AG09309 (cell line): ENCODE measurements at regions not wholly inside any gene's neighbourhood (a gene's known extent, or its start where the extent isn't known, plus 50 kb on each side); places are given as distances from the start of the nearest gene placed in this dataset.

Experiments used
- DNase-seq: peaks from one replicate; pipeline ENCODE4 v3.0.0-alpha.2; 2010; ENCODE audit warnings: low read depth
- H3K4me3 ChIP-seq: 2 replicates; pipeline ENCODE4 v1.5.1; 2011; ENCODE audit warnings: mild to moderate bottlenecking, low read depth, low read length, moderate library complexity; ENCODE audit not compliant: control insufficient read depth
- CTCF ChIP-seq: IDR thresholded peaks from 2 replicates; pipeline ENCODE4 v1.5.1; 2011; ENCODE audit warnings: mild to moderate bottlenecking, low read depth, low read length, inconsistent platforms; ENCODE audit not compliant: insufficient read depth, control insufficient read depth; ENCODE audit errors: missing control alignments

GRCh38 chr5:18932081-18932480 lies 1055.9 kb downstream of the CDH18 start:
- TF ChIP-seq CTCF: no peak
- H3K4me3 ChIP-seq: no peak overlapping the region
- DNase-seq: no peak

GRCh38 chr5:18944771-18945170 lies 1043.2 kb downstream of the CDH18 start:
- no peak for DNase-seq
- TF ChIP-seq CTCF: no peak
- H3K4me3 ChIP-seq: no peak overlapping the region

GRCh38 chr5:18954239-18954638 lies 1033.8 kb downstream of the CDH18 start:
- no peak for DNase-seq
- no peak for TF ChIP-seq CTCF
- H3K4me3 ChIP-seq: no peak overlapping the region

- DNase-seq: no peak
- no peak for TF ChIP-seq CTCF
- H3K4me3 ChIP-seq: no peak overlapping the region
Measured at GRCh38 chr5:18959535-18959934, 1028.5 kb downstream of the CDH18 start.

GRCh38 chr5:18961234-18961633 lies 1026.8 kb downstream of the CDH18 start:
- H3K4me3 ChIP-seq: no peak overlapping the region
- no peak for TF ChIP-seq CTCF

GRCh38 chr5:18965893-18966292 lies 1022.1 kb downstream of the CDH18 start:
- H3K4me3 ChIP-seq: no peak overlapping the region
- no peak for DNase-seq
- TF ChIP-seq CTCF: no peak

More at GRCh38 chr5:18961234-18961633, 1026.8 kb downstream of the CDH18 start:
- no peak for DNase-seq

GRCh38 chr5:18967637-18968036 lies 1020.4 kb downstream of the CDH18 start:
- TF ChIP-seq CTCF: no peak
- DNase-seq: no peak
- no peak overlapping the region for H3K4me3 ChIP-seq
